ENCODE measurements at regions not wholly inside any gene's neighbourhood (a gene's known extent, or its start where the extent isn't known, plus 50 kb on each side); places are given as distances from the start of the nearest gene placed in this dataset.

GRCh38 chr5:71865665-71866320 lies 146.7 kb downstream of the CARTPT start:
- DNase-seq: no peak

GRCh38 chr5:71872311-71872864 lies 153.3 kb downstream of the CARTPT start:
- no peak for DNase-seq

- peak; percentile 52 for DNase-seq
Measured at GRCh38 chr5:71873191-71873591, 154.1 kb downstream of the CARTPT start.

- DNase-seq: no peak
Measured at GRCh38 chr5:71874521-71874920, 155.4 kb downstream of the CARTPT start.

GRCh38 chr5:71877511-71877910 lies 158.4 kb downstream of the CARTPT start:
- no peak for DNase-seq

GRCh38 chr5:71880536-71880935 lies 161.5 kb downstream of the CARTPT start:
- DNase-seq: no peak

- DNase-seq: peak; percentile 37
Measured at GRCh38 chr5:71882826-71883741, 164.0 kb downstream of the CARTPT start.

GRCh38 chr5:71883742-71884103 lies 164.6 kb downstream of the CARTPT start:
- no peak for DNase-seq

GRCh38 chr5:71884926-71885325 lies 165.9 kb downstream of the CARTPT start:
- no peak for DNase-seq

- no peak for DNase-seq
Measured at GRCh38 chr5:71886406-71886805, 167.3 kb downstream of the CARTPT start.

GRCh38 chr5:71887680-71888079 lies 168.6 kb downstream of the CARTPT start:
- peak; percentile 11 for DNase-seq

- DNase-seq: no peak
Measured at GRCh38 chr5:71891406-71891805, 172.3 kb downstream of the CARTPT start.

GRCh38 chr5:71891856-71892255 lies 172.8 kb downstream of the CARTPT start:
- DNase-seq: no peak

- no peak for DNase-seq
Measured at GRCh38 chr5:71892641-71893365, 173.7 kb downstream of the CARTPT start.

- no peak for DNase-seq
Measured at GRCh38 chr5:71893451-71893850, 174.4 kb downstream of the CARTPT start.

- no peak for DNase-seq
Measured at GRCh38 chr5:71894091-71894490, 175.0 kb downstream of the CARTPT start.

GRCh38 chr5:71895546-71895945 lies 176.5 kb downstream of the CARTPT start:
- no peak for DNase-seq

- no peak for DNase-seq
Measured at GRCh38 chr5:71899865-71900342, 180.8 kb downstream of the CARTPT start.

- DNase-seq: no peak
Measured at GRCh38 chr5:71903808-71904207, 184.7 kb downstream of the CARTPT start.

GRCh38 chr5:71904852-71905251 lies 185.8 kb downstream of the CARTPT start:
- no peak for DNase-seq

GRCh38 chr5:71905834-71906711 lies 187.0 kb downstream of the CARTPT start:
- DNase-seq: no peak

- DNase-seq: no peak
Measured at GRCh38 chr5:71907001-71907588, 188.0 kb downstream of the CARTPT start.
